ENCODE measurements at regions not wholly inside any gene's neighbourhood (a gene's known extent, or its start where the extent isn't known, plus 50 kb on each side); places are given as distances from the start of the nearest gene placed in this dataset.
A peak's percentile ranks its signal among the peaks of the same experiment; 100 is the strongest.

DNA sequence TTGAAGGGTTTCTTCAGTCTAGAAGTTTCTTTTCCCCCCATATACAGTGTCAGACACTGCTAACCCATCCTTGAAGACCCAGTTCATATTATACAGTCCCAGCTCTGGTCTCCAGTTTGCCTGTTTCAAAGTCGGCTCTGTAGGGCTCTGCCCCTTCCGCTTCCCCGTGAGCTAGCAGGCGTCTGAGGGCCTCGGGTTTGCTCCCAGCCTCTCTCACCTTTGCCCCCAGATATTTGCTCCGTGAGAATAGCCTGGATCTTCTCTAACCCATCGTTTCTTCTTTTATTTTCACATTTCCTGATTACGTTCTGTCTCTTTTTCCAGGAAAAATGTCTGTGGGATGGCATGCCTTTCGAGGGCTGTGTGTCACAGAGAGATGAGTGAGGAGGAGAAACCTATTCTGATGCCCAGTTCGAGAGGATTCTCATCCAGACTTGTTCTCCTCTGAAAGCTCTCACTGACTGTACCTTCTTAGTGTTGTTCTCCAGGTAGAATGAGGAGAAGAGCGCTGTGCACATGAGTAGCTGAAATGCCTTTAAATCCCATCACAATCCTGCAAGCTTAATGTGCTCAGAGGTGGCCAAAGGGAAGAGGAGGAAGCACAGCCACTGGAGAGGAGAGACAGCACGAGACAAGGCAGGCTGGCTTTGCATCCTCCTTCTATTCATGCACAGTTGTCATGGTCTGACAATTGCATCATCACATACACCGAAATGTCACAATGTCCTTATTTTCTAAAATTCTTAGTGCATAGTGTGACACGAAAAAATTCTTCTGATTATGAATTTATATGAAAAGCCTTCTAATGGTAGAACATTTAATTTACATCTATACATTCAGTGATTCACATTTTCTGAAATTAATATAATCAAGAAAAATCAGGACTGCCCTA, 171.1 kb downstream of the FOXA2 start:
- Histone ChIP-seq H4K91ac (replicated peaks; ENCODE audit: insufficient read length, low read length) (no peak overlapping the region), H2BK12ac (ENCODE audit: low read depth, low read length) (0 out of 2 replicates have a peak overlapping the region, but pooled peaks have one; percentile 4), H3K18ac (ENCODE audit: extremely low read depth, low read length) (no peak overlapping the region), H3K56ac (replicated peaks; ENCODE audit: insufficient read length, low read depth, low read length) (no peak overlapping the region), H3K27me3 (replicated peaks in 1 of 4; ENCODE audit: control insufficient read depth in 3 of 4, extremely low read depth in 1 of 4, insufficient read depth in 3 of 4, low read length in 3 of 4) (no peaks in the 10 kb centered on the region), H4K20me1 (replicated peaks in 1 of 2; ENCODE audit: control insufficient read depth in 1 of 2, insufficient read depth in 2 of 2, low read length in 2 of 2) (no peaks in the 10 kb centered on the region), H3K4ac (replicated peaks; ENCODE audit: insufficient read length, low read depth, low read length) (no peak overlapping the region), H3K79me2 (ENCODE audit: control insufficient read depth in 1 of 2, insufficient read depth in 2 of 2, low read length in 2 of 2) (no peaks in the 10 kb centered on the region), H3K4me2 (ENCODE audit: insufficient read depth in 1 of 2, low read depth in 2 of 2, low read length in 2 of 2) (no peak overlapping the region), H3K23ac (ENCODE audit: insufficient read length) (no peak overlapping the region), H2BK5ac (ENCODE audit: low read depth, low read length) (no peak overlapping the region), H3K9me3 (ENCODE audit: insufficient read depth in 2 of 2, low read depth in 1 of 2, low read length in 1 of 2) (no peaks in the 10 kb centered on the region), H3K9ac (replicated peaks in 1 of 4; ENCODE audit: extremely low read depth in 1 of 4, low read depth in 3 of 4, low read length in 3 of 4) (no peak overlapping the region), H3K36me3 (ENCODE audit: control insufficient read depth in 2 of 4, insufficient read depth in 4 of 4, low read length in 3 of 4) (no peaks in the 10 kb centered on the region), H3K27ac (ENCODE audit: low read depth, low read length) (no peak overlapping the region), H3K4me3 (ENCODE audit: extremely low read depth in 1 of 4, insufficient read depth in 2 of 4, low read depth in 3 of 4, low read length in 4 of 4) (no peak overlapping the region), H4K8ac (ENCODE audit: extremely low read depth, insufficient read depth, low read length) (no peak overlapping the region), H3K23me2 (ENCODE audit: low read depth, low read length) (no peaks in the 10 kb centered on the region), H2BK15ac (ENCODE audit: low read length) (no peak overlapping the region), H2AFZ (ENCODE audit: low read length) (no peak overlapping the region), H3K14ac (ENCODE audit: insufficient read length) (no peak overlapping the region), H4K5ac (ENCODE audit: insufficient read length, low read depth, low read length) (no peak overlapping the region), H2BK120ac (replicated peaks; ENCODE audit: low read depth, low read length) (no peak overlapping the region), H3K79me1 (ENCODE audit: low read depth, low read length) (no peaks in the 10 kb centered on the region), H3K4me1 (replicated peaks in 1 of 4; ENCODE audit: control insufficient read depth in 3 of 4, insufficient read depth in 4 of 4, low read length in 3 of 4) (no peaks in the 10 kb centered on the region), H2AK5ac (ENCODE audit: low read depth, low read length) (no peak overlapping the region), H2BK20ac (ENCODE audit: low read length) (no peak overlapping the region)
- FAIRE-seq (no peak), DNase-seq (ENCODE audit: low read depth in 1 of 2, low spot score in 2 of 2) (no peak)
- ChIA-PET CTCF (ENCODE audit: partially characterized antibody) (no interaction called here), POLR2A (ENCODE audit: partially characterized antibody) (no interaction called here)
- 83% methylated on average over 14 of the region's 14 CpGs; no CpG with 5 or more reads in 1 of the 2 experiments for WGBS, 2 experiments (ENCODE audit: extremely low coverage in 1 of 2, insufficient coverage in 1 of 2, insufficient read length in 1 of 2, insufficient replicate concordance in 2 of 2, low coverage in 1 of 2, low lambda C conversion rate in 2 of 2, missing lambda C conversion rate in 1 of 2)
- no peak for TF ChIP-seq TCF12 (IDR thresholded peaks at IDR 0.05; ENCODE audit: low read depth, low read length)
- TF ChIP-seq JUN (IDR thresholded peaks at IDR 0.05; ENCODE audit: low read depth, low read length): no peak
- TF ChIP-seq CTBP2 (IDR thresholded peaks at IDR 0.05; ENCODE audit: borderline replicate concordance, insufficient read depth, insufficient read length, low read length): no peak
- no peak for TF ChIP-seq KDM4A (IDR thresholded peaks at IDR 0.05; ENCODE audit: low read depth, low read length, severe bottlenecking)
- TF ChIP-seq ZNF274 (IDR thresholded peaks at IDR 0.05; ENCODE audit: borderline replicate concordance, extremely low read depth, low read length): no peak
- TF ChIP-seq RAD21 (IDR thresholded peaks at IDR 0.05 in 1 of 2, conservative IDR thresholded peaks at IDR 0.05 in 1 of 2; ENCODE audit: low read depth in 2 of 2, low read length in 2 of 2): no peak
- no peak for TF ChIP-seq CBX8 (IDR thresholded peaks at IDR 0.05; ENCODE audit: borderline replicate concordance, low read depth, low read length)
- TF ChIP-seq, protein P1, sequence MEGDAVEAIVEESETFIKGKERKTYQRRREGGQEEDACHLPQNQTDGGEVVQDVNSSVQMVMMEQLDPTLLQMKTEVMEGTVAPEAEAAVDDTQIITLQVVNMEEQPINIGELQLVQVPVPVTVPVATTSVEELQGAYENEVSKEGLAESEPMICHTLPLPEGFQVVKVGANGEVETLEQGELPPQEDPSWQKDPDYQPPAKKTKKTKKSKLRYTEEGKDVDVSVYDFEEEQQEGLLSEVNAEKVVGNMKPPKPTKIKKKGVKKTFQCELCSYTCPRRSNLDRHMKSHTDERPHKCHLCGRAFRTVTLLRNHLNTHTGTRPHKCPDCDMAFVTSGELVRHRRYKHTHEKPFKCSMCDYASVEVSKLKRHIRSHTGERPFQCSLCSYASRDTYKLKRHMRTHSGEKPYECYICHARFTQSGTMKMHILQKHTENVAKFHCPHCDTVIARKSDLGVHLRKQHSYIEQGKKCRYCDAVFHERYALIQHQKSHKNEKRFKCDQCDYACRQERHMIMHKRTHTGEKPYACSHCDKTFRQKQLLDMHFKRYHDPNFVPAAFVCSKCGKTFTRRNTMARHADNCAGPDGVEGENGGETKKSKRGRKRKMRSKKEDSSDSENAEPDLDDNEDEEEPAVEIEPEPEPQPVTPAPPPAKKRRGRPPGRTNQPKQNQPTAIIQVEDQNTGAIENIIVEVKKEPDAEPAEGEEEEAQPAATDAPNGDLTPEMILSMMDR (IDR thresholded peaks at IDR 0.05; ENCODE audit: control extremely low read depth in 1 of 3, insufficient read depth in 1 of 3, low read depth in 1 of 3, low read length in 3 of 3): no peak
- no peak for TF ChIP-seq FOSL1 (IDR thresholded peaks at IDR 0.05; ENCODE audit: insufficient read depth, low read depth, low read length)

All from H1 (cell line).